HCT116 (cell line): ENCODE measurements at regions not wholly inside any gene's neighbourhood (a gene's known extent, or its start where the extent isn't known, plus 50 kb on each side); places are given as distances from the start of the nearest gene placed in this dataset.

ENCODE experiments used
- ATAC-seq: fragments of 200-7000 bp; cut with Tn5 transposase; 2 replicates; pipeline ENCODE4 v1.9.1; 2020; ENCODE audit warnings: mild to moderate bottlenecking, moderate library complexity
- BruUV-seq: library from RNA; stranded (reverse); fragments of 400-500 nt; replicated peaks from 2 replicates; lab custom pipeline; 2021; lab: Mats Ljungman, UMichigan
- CTCF ChIA-PET: fragments of 300-600 bp; sonication (Branson Sonifier 250); formaldehyde crosslinking; loops from one replicate; lab custom pipeline; 2021; ENCODE audit warnings: antibody characterized with exemption; lab: Charles Lee
- POLR2A ChIA-PET: fragments of 300-600, 350-600 bp; sonication (Branson Sonifier 250); formaldehyde crosslinking; loops from one replicate; lab custom pipeline; 2021; ENCODE audit warnings: antibody characterized with exemption; lab: Charles Lee
- RAD21 ChIA-PET, 2 experiments: fragments of 300-600 bp; sonication (Branson Sonifier 250); formaldehyde crosslinking; loops; one replicate each; lab custom pipeline; 2023; ENCODE audit warnings: low total read pairs in 2 of 2; ENCODE audit not compliant: uncharacterized antibody in 2 of 2, unreplicated experiment in 2 of 2, low non-redundant PET in 1 of 2; lab: Charles Lee
- DNase-seq: peaks from one replicate; pipeline ENCODE4 v3.0.0-alpha.2; 2010; ENCODE audit warnings: low read depth, low spot score
- H2AFZ ChIP-seq: fragments of 200-600 bp; shearing (Covaris generic), sonication (generic); 2 replicates; pipeline ENCODE4 v1.6.1; 2017; ENCODE audit warnings: low read depth, mixed run types, mixed read lengths, antibody characterized with exemption, low read length; ENCODE audit not compliant: poor library complexity, severe bottlenecking
- H3K27ac ChIP-seq: 2 replicates; pipeline ENCODE4 v1.5.1; 2012; ENCODE audit warnings: low read depth, low read length
- H3K27me3 ChIP-seq: fragments of 200-600 bp; sonication (generic); 2 replicates; pipeline ENCODE4 v1.6.1; 2016; ENCODE audit warnings: mixed run types, low read length, mixed read lengths; ENCODE audit not compliant: insufficient read depth
- H3K36me3 ChIP-seq, 2 experiments: fragments of 200-500 bp in 1 of 2; fragments of 200-600 bp in 1 of 2; sonication (Bioruptor generic) in 1 of 2; sonication (generic) in 1 of 2; 2 replicates each; pipeline versions ENCODE4 v1.5.1 to v1.6.1; 2014 to 2016; ENCODE audit warnings: low read length in 2 of 2, inconsistent platforms in 1 of 2, mixed read lengths in 1 of 2, mixed run types in 1 of 2; ENCODE audit not compliant: insufficient read depth in 2 of 2, control insufficient read depth in 1 of 2
- H3K4me1 ChIP-seq, 2 experiments: fragments of 200-600 bp in 1 of 2; sonication (generic) in 1 of 2; 2 replicates each; pipeline versions ENCODE4 v1.5.1 to v1.6.1; 2012 to 2017; ENCODE audit warnings: low read length in 2 of 2, inconsistent platforms in 1 of 2, mild to moderate bottlenecking in 1 of 2, mixed read lengths in 1 of 2, mixed run types in 1 of 2, moderate library complexity in 1 of 2; ENCODE audit not compliant: insufficient read depth in 2 of 2, control insufficient read depth in 1 of 2
- H3K4me2 ChIP-seq: fragments of 200-600 bp; sonication (generic); 2 replicates; pipeline ENCODE4 v1.6.1; 2017; ENCODE audit warnings: mixed run types, low read length, mixed read lengths
- H3K4me3 ChIP-seq, 2 experiments: fragments of 200-600 bp in 1 of 2; sonication (generic) in 1 of 2; replicated peaks in 1 of 2; 2 replicates each; pipeline ENCODE4 v1.5.1; 2011 to 2016; ENCODE audit warnings: low read length in 2 of 2, control low read depth in 1 of 2, low read depth in 1 of 2, mild to moderate bottlenecking in 1 of 2, mixed read lengths in 1 of 2, mixed run types in 1 of 2
- H3K79me2 ChIP-seq: fragments of 200-600 bp; sonication (generic); 2 replicates; pipeline ENCODE4 v1.6.1; 2017; ENCODE audit warnings: mild to moderate bottlenecking, mixed run types, low read length, moderate library complexity, mixed read lengths; ENCODE audit not compliant: insufficient read depth
- H3K9ac ChIP-seq: fragments of 200-600 bp; sonication (generic); 2 replicates; pipeline ENCODE4 v1.6.1; 2016; ENCODE audit warnings: low read length, mixed read lengths
- H3K9me2 ChIP-seq: fragments of 200-600 bp; sonication (generic), shearing (Covaris generic); 2 replicates; pipeline ENCODE4 v1.6.1; 2017; ENCODE audit warnings: mixed run types, mild to moderate bottlenecking, moderate library complexity; ENCODE audit not compliant: insufficient read depth
- H3K9me3 ChIP-seq, 2 experiments: fragments of 200-500 bp in 1 of 2; fragments of 200-600 bp in 1 of 2; sonication (Bioruptor generic) in 1 of 2; sonication (generic) in 1 of 2; 2 replicates each; pipeline ENCODE4 v1.6.1; 2014 to 2017; ENCODE audit warnings: low read length in 2 of 2, mixed read lengths in 2 of 2, inconsistent platforms in 1 of 2, low read depth in 1 of 2, mild to moderate bottlenecking in 1 of 2, mixed run types in 1 of 2, moderate library complexity in 1 of 2; ENCODE audit not compliant: control insufficient read depth in 1 of 2, insufficient read depth in 1 of 2
- H4K20me1 ChIP-seq: fragments of 200-600 bp; sonication (generic), shearing (Covaris generic); 2 replicates; pipeline ENCODE4 v1.6.1; 2017; ENCODE audit warnings: mixed run types, mild to moderate bottlenecking, moderate library complexity; ENCODE audit not compliant: insufficient read depth
- ATF3 ChIP-seq: IDR thresholded peaks from 2 replicates; pipeline ENCODE4 v1.6.1; 2012
- CTCF ChIP-seq, 3 experiments: fragments of 200-600 bp in 1 of 3; sonication (generic) in 1 of 3; IDR thresholded peaks in 2 of 3; conservative IDR thresholded peaks in 1 of 3; 2 replicates each; pipeline ENCODE4 v1.5.1; 2012 to 2017; ENCODE audit warnings: low read depth in 2 of 3, low read length in 2 of 3, antibody characterized with exemption in 1 of 3, borderline replicate concordance in 1 of 3, control low read depth in 1 of 3, mild to moderate bottlenecking in 1 of 3, mixed read lengths in 1 of 3, mixed run types in 1 of 3, moderate library complexity in 1 of 3; ENCODE audit not compliant: insufficient read depth in 1 of 3
- POLR2A ChIP-seq: IDR thresholded peaks from 2 replicates; pipeline ENCODE4 v1.7.0; 2011; ENCODE audit warnings: borderline replicate concordance; ENCODE audit not compliant: insufficient read depth, insufficient read length; ENCODE audit errors: extremely low read depth
- POLR2AphosphoS5 ChIP-seq: IDR thresholded peaks from 2 replicates; pipeline ENCODE4 v1.6.1; 2011; ENCODE audit warnings: mild to moderate bottlenecking, low read depth, low read length, moderate library complexity
- SP1 ChIP-seq: IDR thresholded peaks from 2 replicates; pipeline ENCODE4 v1.6.1; 2012; ENCODE audit warnings: low read depth
- ZFX ChIP-seq: fragments of 450-650 bp; IDR thresholded peaks from 2 replicates; pipeline ENCODE4 v1.6.1; 2017
- ZNF274 ChIP-seq: fragments of 200-500 bp; sonication (Bioruptor generic); IDR thresholded peaks from 2 replicates; pipeline ENCODE4 v1.6.1; 2014; ENCODE audit warnings: mild to moderate bottlenecking, low read depth, low read length, inconsistent platforms
- intact Hi-C: fragments of 100-400 bp; cut with micrococcal nuclease; formaldehyde crosslinking; loops from 2 replicates; pipeline ENCODE4 v1.10.0; 2022

- no peaks in the 10 kb centered on the region for H3K9me3 ChIP-seq
- no peak for ATAC-seq
- POLR2A ChIA-PET: no interaction called here
Observed at GRCh38 chr1:79380078-79380477, 373.5 kb upstream of the ADGRL4 start.

GRCh38 chr1:79376106-79376505 is 369.6 kb upstream of the ADGRL4 start:
- no peak overlapping the region for H3K9ac ChIP-seq
- intact Hi-C loops: no loop called here
- CTCF ChIA-PET: no interaction called here

More at GRCh38 chr1:79380078-79380477, 373.5 kb upstream of the ADGRL4 start:
- intact Hi-C loops: no loop called here
- no peak for TF ChIP-seq POLR2AphosphoS5
- peak in 1 of 3 experiments; percentile 44; a peak in 2 of 6 replicates for TF ChIP-seq CTCF (IDR thresholded peaks at IDR 0.05 in 2 of 3, conservative IDR thresholded peaks at IDR 0.05 in 1 of 3; ENCODE audit: borderline replicate concordance in 1 of 3, insufficient read depth in 1 of 3, low read depth in 2 of 3, low read length in 2 of 3)
- Histone ChIP-seq H3K4me1 (no peaks in the 10 kb centered on the region), H3K79me2 (no peaks in the 10 kb centered on the region), H2AFZ (no peak overlapping the region), H3K27ac (no peak overlapping the region), H3K4me2 (no peak overlapping the region), H4K20me1 (no peaks in the 10 kb centered on the region), H3K4me3 (no peak overlapping the region), H3K27me3 (no peaks in the 10 kb centered on the region), H3K9ac (no peak overlapping the region), H3K36me3 (no peaks in the 10 kb centered on the region), H3K9me2 (no peaks in the 10 kb centered on the region)
- no TSS peak for BruUV-seq
- ChIA-PET CTCF (no interaction called here), RAD21 (no interaction called here)
- DNase-seq: no peak

More at GRCh38 chr1:79376106-79376505, 369.6 kb upstream of the ADGRL4 start:
- DNase-seq (no peak), ATAC-seq (no peak)
- H3K27ac ChIP-seq: no peak overlapping the region
- H4K20me1 ChIP-seq: no peaks in the 10 kb centered on the region
- no peak overlapping the region for H3K4me2 ChIP-seq
- no peaks in the 10 kb centered on the region for H3K36me3 ChIP-seq
- ChIA-PET RAD21 (no interaction called here), POLR2A (no interaction called here)
- TF ChIP-seq SP1: no peak
- no peak for TF ChIP-seq ZNF274
- TF ChIP-seq ZFX: no peak
- TF ChIP-seq ATF3: no peak
- no peak for TF ChIP-seq CTCF (IDR thresholded peaks at IDR 0.05 in 2 of 3, conservative IDR thresholded peaks at IDR 0.05 in 1 of 3; ENCODE audit: borderline replicate concordance in 1 of 3, insufficient read depth in 1 of 3, low read depth in 2 of 3, low read length in 2 of 3)
- no peak for TF ChIP-seq POLR2AphosphoS5
- TF ChIP-seq POLR2A: no peak
- no peaks in the 10 kb centered on the region for H3K79me2 ChIP-seq
- no peak overlapping the region for H2AFZ ChIP-seq
- no TSS peak for BruUV-seq
- no peaks in the 10 kb centered on the region for H3K9me2 ChIP-seq
- H3K27me3 ChIP-seq: no peaks in the 10 kb centered on the region
- no peak overlapping the region for H3K4me3 ChIP-seq
- H3K9me3 ChIP-seq: no peaks in the 10 kb centered on the region
- no peaks in the 10 kb centered on the region for H3K4me1 ChIP-seq
